ENCODE measurements at regions not wholly inside any gene's neighbourhood (a gene's known extent, or its start where the extent isn't known, plus 50 kb on each side); places are given as distances from the start of the nearest gene placed in this dataset.

DNA sequence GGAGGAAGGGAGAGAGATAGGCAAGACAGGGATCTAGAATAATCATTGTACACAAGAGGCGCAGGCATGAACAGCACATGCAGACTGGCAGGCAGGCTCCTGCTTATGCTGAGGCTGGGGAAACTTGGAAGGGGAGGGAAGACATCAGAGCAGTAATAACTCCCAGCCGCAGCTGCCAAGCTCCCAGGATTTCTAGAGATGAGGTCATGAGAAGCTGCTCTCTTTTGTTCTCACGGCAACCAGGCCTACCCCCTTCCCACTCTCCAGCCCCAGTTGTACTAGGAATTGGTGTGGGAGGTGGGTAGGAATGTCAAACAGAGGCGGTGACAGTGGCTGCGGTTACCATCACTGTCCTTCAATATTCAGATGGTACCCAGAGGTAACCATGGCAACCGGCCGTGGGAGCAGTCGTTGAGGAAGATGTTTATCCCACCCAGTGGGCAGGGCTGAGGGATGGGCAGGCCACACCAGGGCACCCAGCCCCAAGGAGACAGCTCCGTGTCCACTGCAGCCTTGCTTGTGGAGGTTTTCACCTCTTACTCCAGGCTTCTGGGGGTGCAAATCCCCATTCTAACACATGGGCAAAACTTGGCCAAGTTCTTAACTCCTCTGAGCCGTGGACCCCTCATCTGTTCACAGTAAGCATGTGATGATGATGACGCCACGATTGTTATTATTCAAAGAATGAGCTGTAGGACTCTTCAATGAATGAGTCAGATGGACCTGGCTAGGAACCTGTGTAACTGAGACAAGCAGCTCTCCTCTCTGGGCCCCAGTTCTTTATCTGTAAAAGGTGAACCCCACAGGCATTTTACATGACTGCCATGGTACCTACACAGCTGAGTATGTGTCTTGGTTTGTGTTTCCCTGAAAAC is 360.8 kb upstream of the PROK2 start:
- H3K79me2 ChIP-seq (ENCODE audit: control insufficient read depth in 1 of 2, insufficient read depth in 2 of 2, low read length in 2 of 2) = no peaks in the 10 kb centered on the region
- no peaks in the 10 kb centered on the region for H3K36me3 ChIP-seq (ENCODE audit: control insufficient read depth in 2 of 4, insufficient read depth in 4 of 4, low read length in 3 of 4)
- H2BK15ac ChIP-seq (ENCODE audit: low read length) = no peak overlapping the region
- H2BK12ac ChIP-seq (ENCODE audit: low read depth, low read length) = no peak overlapping the region
- no peak overlapping the region for H3K14ac ChIP-seq (ENCODE audit: insufficient read length)
- H4K8ac ChIP-seq (ENCODE audit: extremely low read depth, insufficient read depth, low read length) = no peak overlapping the region
- H2AK5ac ChIP-seq (ENCODE audit: low read depth, low read length) = no peak overlapping the region
- no peaks in the 10 kb centered on the region for H3K27me3 ChIP-seq (replicated peaks in 1 of 4; ENCODE audit: control insufficient read depth in 3 of 4, extremely low read depth in 1 of 4, insufficient read depth in 3 of 4, low read length in 3 of 4)
- TF ChIP-seq CREB1 (IDR thresholded peaks at IDR 0.05) (no peak), SRF (IDR thresholded peaks at IDR 0.05; ENCODE audit: low read depth, low read length) (no peak), TAF1 (IDR thresholded peaks at IDR 0.05; ENCODE audit: low read depth, low read length) (no peak), CEBPB (IDR thresholded peaks at IDR 0.05; ENCODE audit: low read depth, low read length) (no peak), SP2 (IDR thresholded peaks at IDR 0.05; ENCODE audit: low read length) (no peak), SP1 (IDR thresholded peaks at IDR 0.05; ENCODE audit: low read depth, low read length) (no peak)
- H4K91ac ChIP-seq (replicated peaks; ENCODE audit: insufficient read length, low read length) = no peak overlapping the region
- no peak for FAIRE-seq
- no peaks in the 10 kb centered on the region for H4K20me1 ChIP-seq (replicated peaks in 1 of 2; ENCODE audit: control insufficient read depth in 1 of 2, insufficient read depth in 2 of 2, low read length in 2 of 2)
- no peaks in the 10 kb centered on the region for H3K79me1 ChIP-seq (ENCODE audit: low read depth, low read length)
- CTCF ChIA-PET (ENCODE audit: partially characterized antibody) = interaction anchor here (0.9 to 1.6 kb wide), 2 partner anchors 215 to 410 kb away, joined by 3 to 5 read pairs; no protein-coding TSS in a partner anchor
- H3K23me2 ChIP-seq (ENCODE audit: low read depth, low read length) = no peaks in the 10 kb centered on the region
- no peak overlapping the region for H2BK120ac ChIP-seq (replicated peaks; ENCODE audit: low read depth, low read length)
- H2BK20ac ChIP-seq (ENCODE audit: low read length) = no peak overlapping the region
- no peak overlapping the region for H3K4me3 ChIP-seq (ENCODE audit: extremely low read depth in 1 of 4, insufficient read depth in 2 of 4, low read depth in 3 of 4, low read length in 4 of 4)
- H3K4ac ChIP-seq (replicated peaks; ENCODE audit: insufficient read length, low read depth, low read length) = no peak overlapping the region
- no peak overlapping the region for H3K9ac ChIP-seq (replicated peaks in 1 of 4; ENCODE audit: extremely low read depth in 1 of 4, low read depth in 3 of 4, low read length in 3 of 4)
- no peak overlapping the region for H3K56ac ChIP-seq (replicated peaks; ENCODE audit: insufficient read length, low read depth, low read length)
- H3K27ac ChIP-seq (ENCODE audit: low read depth, low read length) = no peak overlapping the region
- no peak overlapping the region for H2AFZ ChIP-seq (ENCODE audit: low read length)
- H3K23ac ChIP-seq (ENCODE audit: insufficient read length) = no peak overlapping the region
- no peak overlapping the region for H2BK5ac ChIP-seq (ENCODE audit: low read depth, low read length)
- H3K18ac ChIP-seq (ENCODE audit: extremely low read depth, low read length) = no peak overlapping the region
- H3K4me1 ChIP-seq (replicated peaks in 1 of 4; ENCODE audit: control insufficient read depth in 3 of 4, insufficient read depth in 4 of 4, low read length in 3 of 4) = no peaks in the 10 kb centered on the region
- no peak overlapping the region for H3K4me2 ChIP-seq (ENCODE audit: insufficient read depth in 1 of 2, low read depth in 2 of 2, low read length in 2 of 2)
- no peaks in the 10 kb centered on the region for H3K9me3 ChIP-seq (ENCODE audit: insufficient read depth in 2 of 2, low read depth in 1 of 2, low read length in 1 of 2)
- DNase-seq (ENCODE audit: low read depth in 1 of 2, low spot score in 2 of 2) = no peak
- 85% methylated on average over 11 of the region's 12 CpGs; no CpG with 5 or more reads in 1 of the 2 experiments for WGBS, 2 experiments (ENCODE audit: extremely low coverage in 1 of 2, insufficient coverage in 1 of 2, insufficient read length in 1 of 2, insufficient replicate concordance in 2 of 2, low coverage in 1 of 2, low lambda C conversion rate in 2 of 2, missing lambda C conversion rate in 1 of 2)
- no peak overlapping the region for H4K5ac ChIP-seq (ENCODE audit: insufficient read length, low read depth, low read length)
- POLR2A ChIA-PET (ENCODE audit: partially characterized antibody) = interaction anchor here (0.7 kb wide), 1 partner anchor 221 kb away, joined by 3 read pairs; no protein-coding TSS in a partner anchor

Measured in H1 (cell line).